Endothelial cell of umbilical vein (primary cell): ENCODE measurements at regions not wholly inside any gene's neighbourhood (a gene's known extent, or its start where the extent isn't known, plus 50 kb on each side); places are given as distances from the start of the nearest gene placed in this dataset.

ENCODE experiments used
- BruUV-seq: library from RNA; stranded (reverse); fragments of 400-500 nt; replicated peaks from 2 replicates; lab custom pipeline; 2021; lab: Mats Ljungman, UMichigan
- CTCF ChIA-PET: fragments of 300-600, 350-600 bp; sonication (Branson Sonifier 250); formaldehyde crosslinking; loops from one replicate; lab custom pipeline; 2021; ENCODE audit warnings: antibody characterized with exemption, inconsistent platforms; lab: Charles Lee
- POLR2A ChIA-PET: fragments of 300-600, 350-600 bp; sonication (Branson Sonifier 250); formaldehyde crosslinking; loops from one replicate; lab custom pipeline; 2021; ENCODE audit warnings: antibody characterized with exemption, inconsistent platforms; lab: Charles Lee
- DNase-seq: peaks from one replicate; pipeline ENCODE4 v3.0.0-alpha.2; 2011; ENCODE audit warnings: low read depth, low spot score
- FAIRE-seq: peaks from 2 replicates; lab custom pipeline; 2011; peaks lifted over from hg19 to GRCh38; lab: Jason Lieb, UNC
- H2AFZ ChIP-seq: 2 replicates; pipeline ENCODE4 v1.6.0; 2012; ENCODE audit warnings: low read depth, low read length, control low read depth, inconsistent platforms
- H3K27ac ChIP-seq: 2 replicates; pipeline ENCODE4 v1.5.1; 2011; ENCODE audit warnings: low read depth, mild to moderate bottlenecking, control low read depth, low read length, moderate library complexity; ENCODE audit not compliant: insufficient read depth
- H3K27me3 ChIP-seq, 2 experiments: 2 replicates each; pipeline versions ENCODE4 v1.6.0 to v1.6.1; 2011; ENCODE audit warnings: low read length in 2 of 2, mixed read lengths in 1 of 2; ENCODE audit not compliant: control insufficient read depth in 2 of 2, insufficient read depth in 2 of 2
- H3K36me3 ChIP-seq, 2 experiments: 2 replicates in 1 of 2; 3 replicates in 1 of 2; pipeline ENCODE4 v1.5.1; 2011; ENCODE audit warnings: low read length in 2 of 2, mild to moderate bottlenecking in 1 of 2, moderate library complexity in 1 of 2; ENCODE audit not compliant: control insufficient read depth in 2 of 2, insufficient read depth in 2 of 2; ENCODE audit errors: extremely low read depth in 1 of 2
- H3K4me1 ChIP-seq: 3 replicates; pipeline ENCODE4 v1.5.1; 2011; ENCODE audit warnings: mild to moderate bottlenecking, low read length; ENCODE audit not compliant: control insufficient read depth, insufficient read depth; ENCODE audit errors: extremely low read depth
- H3K4me2 ChIP-seq: 2 replicates; pipeline ENCODE4 v1.6.1; 2011; ENCODE audit warnings: low read length, control low read depth, mixed read lengths; ENCODE audit not compliant: insufficient read depth
- H3K4me3 ChIP-seq, 3 experiments: fragments of 200-600 bp in 1 of 3; sonication (generic), shearing (Covaris generic) in 1 of 3; replicated peaks in 1 of 3; 2 replicates each; pipeline ENCODE4 v1.5.1; 2011 to 2016; ENCODE audit warnings: control low read depth in 3 of 3, low read length in 3 of 3, mild to moderate bottlenecking in 2 of 3, inconsistent platforms in 1 of 3, low read depth in 1 of 3, moderate library complexity in 1 of 3; ENCODE audit not compliant: insufficient read depth in 1 of 3
- H3K79me2 ChIP-seq: 2 replicates; pipeline ENCODE4 v1.6.0; 2012; ENCODE audit warnings: low read length, inconsistent platforms; ENCODE audit not compliant: control insufficient read depth, insufficient read depth
- H3K9ac ChIP-seq: replicated peaks from 2 replicates; pipeline ENCODE3; 2011; ENCODE audit warnings: low read length, control low read depth; ENCODE audit not compliant: insufficient read depth; ENCODE audit errors: extremely low read depth
- H3K9me1 ChIP-seq: replicated peaks from 3 replicates; pipeline ENCODE4 v1.6.0; 2011; ENCODE audit warnings: mild to moderate bottlenecking, low read length; ENCODE audit not compliant: control insufficient read depth, insufficient read depth; ENCODE audit errors: extremely low read depth
- H3K9me3 ChIP-seq: replicated peaks from 2 replicates; pipeline ENCODE4 v1.5.1; 2012; ENCODE audit warnings: low read length, inconsistent platforms; ENCODE audit not compliant: control insufficient read depth, insufficient read depth
- H4K20me1 ChIP-seq: replicated peaks from 2 replicates; pipeline ENCODE3; 2011; ENCODE audit warnings: mild to moderate bottlenecking, low read length; ENCODE audit not compliant: control insufficient read depth, insufficient read depth; ENCODE audit errors: extremely low read depth
- CTCF ChIP-seq, 2 donors: IDR thresholded peaks; 1 replicate in 1 of 2; 2 replicates in 1 of 2; pipeline ENCODE4 v1.5.1; 2011; ENCODE audit warnings: low read length in 2 of 2, mild to moderate bottlenecking in 2 of 2, moderate library complexity in 2 of 2, control low read depth in 1 of 2, inconsistent platforms in 1 of 2, low read depth in 1 of 2; ENCODE audit not compliant: insufficient read depth in 1 of 2; ENCODE audit errors: extremely low read depth in 1 of 2
- EZH2 ChIP-seq: IDR thresholded peaks from 2 replicates; pipeline ENCODE4 v1.6.1; 2012; ENCODE audit warnings: borderline replicate concordance, low read depth, mild to moderate bottlenecking, moderate library complexity, low read length, inconsistent platforms; ENCODE audit not compliant: severe bottlenecking
- FOS ChIP-seq: IDR thresholded peaks from 2 replicates; pipeline ENCODE4 v1.6.1; 2011; ENCODE audit warnings: mild to moderate bottlenecking, low read length, moderate library complexity, borderline replicate concordance; ENCODE audit not compliant: insufficient read depth
- GATA2 ChIP-seq: IDR thresholded peaks from 2 replicates; pipeline ENCODE4 v1.7.0; 2011; ENCODE audit warnings: low read depth, mild to moderate bottlenecking, moderate library complexity, mixed read lengths, low read length; ENCODE audit not compliant: insufficient read length, insufficient read depth
- JUN ChIP-seq: IDR thresholded peaks from 2 replicates; pipeline ENCODE4 v1.6.1; 2011; ENCODE audit warnings: borderline replicate concordance, low read depth; ENCODE audit not compliant: insufficient read length, insufficient read depth
- MYC ChIP-seq: IDR thresholded peaks from one replicate; pipeline ENCODE4 v1.6.1; 2011; ENCODE audit warnings: mild to moderate bottlenecking, low read depth, low read length
- POLR2A ChIP-seq: IDR thresholded peaks from 2 replicates; pipeline ENCODE4 v1.6.1; 2012; ENCODE audit warnings: low read depth, mild to moderate bottlenecking, control low read depth, low read length
- POLR2AphosphoS5 ChIP-seq: IDR thresholded peaks from 2 replicates; pipeline ENCODE4 v1.6.1; 2012; ENCODE audit warnings: low read depth, mild to moderate bottlenecking, control low read depth, low read length, moderate library complexity; ENCODE audit not compliant: insufficient read depth
- dilution Hi-C: fragments of 300-500 bp; cut with MboI; formaldehyde crosslinking; loops from one replicate; pipeline ENCODE4 v1.15.0; 2019; ENCODE audit warnings: low sequenced_read_pairs; ENCODE audit not compliant: extremely low pct_ligation_motif_present
- intact Hi-C: fragments of 100-400 bp; cut with micrococcal nuclease; formaldehyde crosslinking; loops from one replicate; pipeline ENCODE4 v1.10.0; 2022
- TF ChIP-seq, protein P1 (sequence below): IDR thresholded peaks from 2 replicates; pipeline ENCODE4 v1.6.1; 2011; ENCODE audit not compliant: insufficient read depth, insufficient read length

- TF ChIP-seq, protein P1, sequence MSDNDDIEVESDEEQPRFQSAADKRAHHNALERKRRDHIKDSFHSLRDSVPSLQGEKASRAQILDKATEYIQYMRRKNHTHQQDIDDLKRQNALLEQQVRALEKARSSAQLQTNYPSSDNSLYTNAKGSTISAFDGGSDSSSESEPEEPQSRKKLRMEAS: no peak
- TF ChIP-seq FOS: no peak
- no peak for TF ChIP-seq EZH2
- no peak for TF ChIP-seq POLR2AphosphoS5
- no peak for TF ChIP-seq GATA2
- no peak for TF ChIP-seq JUN
- no peak for TF ChIP-seq MYC
- no peak for TF ChIP-seq CTCF (IDR thresholded peaks at IDR 0.05; ENCODE audit: extremely low read depth in 1 of 2, insufficient read depth in 1 of 2, low read depth in 1 of 2, low read length in 2 of 2)
- TF ChIP-seq POLR2A: no peak
- intact Hi-C loops (no loop called here), dilution Hi-C loops (no loop called here)
- Histone ChIP-seq H3K9ac (no peak overlapping the region), H3K27me3 (no peaks in the 10 kb centered on the region), H2AFZ (no peak overlapping the region), H3K36me3 (no peaks in the 10 kb centered on the region), H4K20me1 (no peaks in the 10 kb centered on the region), H3K9me3 (no peaks in the 10 kb centered on the region), H3K27ac (no peak overlapping the region), H3K79me2 (no peaks in the 10 kb centered on the region), H3K4me2 (no peak overlapping the region), H3K4me3 (no peak overlapping the region), H3K9me1 (no peaks in the 10 kb centered on the region), H3K4me1 (no peaks in the 10 kb centered on the region)
- CTCF ChIA-PET: interaction anchor here (1.0 kb wide), 1 partner anchor 19 kb away, joined by 4 read pairs; no protein-coding TSS in a partner anchor
- POLR2A ChIA-PET: no interaction called here
- BruUV-seq: no TSS peak
- FAIRE-seq (no peak), DNase-seq (no peak)
These were observed 61.2 kb upstream of the TNR start for GRCh38 chr1:175804561-175804960.
